NCI-H446 (cell line): ENCODE measurements at regions not wholly inside any gene's neighbourhood (a gene's known extent, or its start where the extent isn't known, plus 50 kb on each side); places are given as distances from the start of the nearest gene placed in this dataset.
"Not testable (repeated sequence)": the region's sequence is repeated elsewhere in the genome, so short reads cannot be mapped to it uniquely, and the experiment has no call there.

ENCODE experiments used
- DNase-seq, 2 experiments: peaks; one replicate each; lab custom pipeline; 2025; lab: John Stamatoyannopoulos, UW

- not testable (repeated sequence) for DNase-seq
Measured at GRCh38 chr16:15307184-15307583, 70.9 kb downstream of the NPIPA5 start.

GRCh38 chr16:15305889-15306288 is 72.2 kb downstream of the NPIPA5 start:
- not testable (repeated sequence) for DNase-seq

GRCh38 chr16:15303667-15304324 is 74.3 kb downstream of the NPIPA5 start:
- DNase-seq, result not testable (repeated sequence)

- not testable (repeated sequence) for DNase-seq
Measured at GRCh38 chr16:15297104-15297503, 81.0 kb downstream of the NPIPA5 start.

- DNase-seq, result not testable (repeated sequence)
Measured at GRCh38 chr16:15274796-15275195, 103.3 kb downstream of the NPIPA5 start.

GRCh38 chr16:15273964-15274363 is 104.1 kb downstream of the NPIPA5 start:
- not testable (repeated sequence) for DNase-seq

GRCh38 chr16:15266941-15267340 is 111.2 kb downstream of the NPIPA5 start:
- not testable (repeated sequence) for DNase-seq

GRCh38 chr16:15262212-15262611 is 115.9 kb downstream of the NPIPA5 start:
- DNase-seq, result not testable (repeated sequence)

- DNase-seq, result not testable (repeated sequence)
Measured at GRCh38 chr16:15247971-15248370, 130.1 kb downstream of the NPIPA5 start.

- DNase-seq, result not testable (repeated sequence)
Measured at GRCh38 chr16:15236674-15237323, 141.3 kb downstream of the NPIPA5 start.

- not testable (repeated sequence) for DNase-seq
Measured at GRCh38 chr16:15235140-15235539, 141.1 kb upstream of the RRN3 start.

GRCh38 chr16:15234702-15235101 is 140.6 kb upstream of the RRN3 start:
- not testable (repeated sequence) for DNase-seq

GRCh38 chr16:15230432-15230831 is 136.4 kb upstream of the RRN3 start:
- not testable (repeated sequence) for DNase-seq

- not testable (repeated sequence) for DNase-seq
Measured at GRCh38 chr16:15229661-15230060, 135.6 kb upstream of the RRN3 start.

GRCh38 chr16:15224651-15225050 is 130.6 kb upstream of the RRN3 start:
- not testable (repeated sequence) for DNase-seq

GRCh38 chr16:15223398-15223797 is 129.3 kb upstream of the RRN3 start:
- DNase-seq, result not testable (repeated sequence)

- peak in 1 of 2 experiments; percentile 7 for DNase-seq
Measured at GRCh38 chr16:15219679-15220615, 125.9 kb upstream of the RRN3 start.

- not testable (repeated sequence) for DNase-seq
Measured at GRCh38 chr16:15218856-15219500, 124.9 kb upstream of the RRN3 start.

- DNase-seq, result peak in 1 of 2 experiments; percentile 16
Measured at GRCh38 chr16:15207202-15207981, 113.3 kb upstream of the RRN3 start.

GRCh38 chr16:15206439-15206838 is 112.4 kb upstream of the RRN3 start:
- not testable (repeated sequence) for DNase-seq

GRCh38 chr16:15205939-15206338 is 111.9 kb upstream of the RRN3 start:
- not testable (repeated sequence) for DNase-seq
